ENCODE measurements at regions not wholly inside any gene's neighbourhood (a gene's known extent, or its start where the extent isn't known, plus 50 kb on each side); places are given as distances from the start of the nearest gene placed in this dataset.

GRCh38 chr1:57672346-57673140, 248.7 kb upstream of the DAB1 start:
- DNase-seq (ENCODE audit: low read depth in 2 of 2) = no peak

GRCh38 chr1:57671750-57672149, 247.9 kb upstream of the DAB1 start:
- no peak for DNase-seq (ENCODE audit: low read depth in 2 of 2)

- DNase-seq (ENCODE audit: low read depth in 2 of 2) = no peak
These were observed 235.9 kb upstream of the DAB1 start for GRCh38 chr1:57659804-57660203.

- no peak for DNase-seq (ENCODE audit: low read depth in 2 of 2)
These were observed 231.3 kb upstream of the DAB1 start for GRCh38 chr1:57655161-57655560.

- no peak for DNase-seq (ENCODE audit: low read depth in 2 of 2)
These were observed 220.8 kb upstream of the DAB1 start for GRCh38 chr1:57644667-57645066.

GRCh38 chr1:57638239-57638638, 214.4 kb upstream of the DAB1 start:
- DNase-seq (ENCODE audit: low read depth in 2 of 2) = no peak

GRCh38 chr1:57637155-57637554, 213.3 kb upstream of the DAB1 start:
- DNase-seq (ENCODE audit: low read depth in 2 of 2) = peak in 1 of 2 donors; percentile 42

- DNase-seq (ENCODE audit: low read depth in 2 of 2) = no peak
These were observed 210.0 kb upstream of the DAB1 start for GRCh38 chr1:57633881-57634280.

GRCh38 chr1:57633056-57633455, 209.2 kb upstream of the DAB1 start:
- DNase-seq (ENCODE audit: low read depth in 2 of 2) = no peak

- peak in 1 of 2 donors; percentile 58 for DNase-seq (ENCODE audit: low read depth in 2 of 2)
These were observed 208.5 kb upstream of the DAB1 start for GRCh38 chr1:57632401-57632800.

GRCh38 chr1:57627612-57628011, 203.8 kb upstream of the DAB1 start:
- DNase-seq (ENCODE audit: low read depth in 2 of 2) = no peak

GRCh38 chr1:57623791-57624538, 200.1 kb upstream of the DAB1 start:
- DNase-seq (ENCODE audit: low read depth in 2 of 2) = no peak

GRCh38 chr1:57623039-57623790, 199.4 kb upstream of the DAB1 start:
- DNase-seq (ENCODE audit: low read depth in 2 of 2) = peak; percentile 6 to 63

GRCh38 chr1:57621776-57622175, 197.9 kb upstream of the DAB1 start:
- no peak for DNase-seq (ENCODE audit: low read depth in 2 of 2)

- DNase-seq (ENCODE audit: low read depth in 2 of 2) = no peak
These were observed 196.7 kb upstream of the DAB1 start for GRCh38 chr1:57620605-57621004.

- DNase-seq (ENCODE audit: low read depth in 2 of 2) = peak in 1 of 2 donors; percentile 11
These were observed 193.1 kb upstream of the DAB1 start for GRCh38 chr1:57616921-57617320.

- DNase-seq (ENCODE audit: low read depth in 2 of 2) = peak in 1 of 2 donors; percentile 36
These were observed 192.1 kb upstream of the DAB1 start for GRCh38 chr1:57615956-57616355.

GRCh38 chr1:57612833-57613232, 189.0 kb upstream of the DAB1 start:
- DNase-seq (ENCODE audit: low read depth in 2 of 2) = no peak

GRCh38 chr1:57605933-57606332, 182.1 kb upstream of the DAB1 start:
- DNase-seq (ENCODE audit: low read depth in 2 of 2) = no peak

- DNase-seq (ENCODE audit: low read depth in 2 of 2) = no peak
These were observed 179.8 kb upstream of the DAB1 start for GRCh38 chr1:57603696-57604095.

- no peak for DNase-seq (ENCODE audit: low read depth in 2 of 2)
These were observed 176.6 kb upstream of the DAB1 start for GRCh38 chr1:57600424-57600823.

Measured in dermis microvascular lymphatic vessel endothelial cell (primary cell).